ENCODE measurements at regions not wholly inside any gene's neighbourhood (a gene's known extent, or its start where the extent isn't known, plus 50 kb on each side); places are given as distances from the start of the nearest gene placed in this dataset.
"Not testable (repeated sequence)": the region's sequence is repeated elsewhere in the genome, so short reads cannot be mapped to it uniquely, and the experiment has no call there.

DNA sequence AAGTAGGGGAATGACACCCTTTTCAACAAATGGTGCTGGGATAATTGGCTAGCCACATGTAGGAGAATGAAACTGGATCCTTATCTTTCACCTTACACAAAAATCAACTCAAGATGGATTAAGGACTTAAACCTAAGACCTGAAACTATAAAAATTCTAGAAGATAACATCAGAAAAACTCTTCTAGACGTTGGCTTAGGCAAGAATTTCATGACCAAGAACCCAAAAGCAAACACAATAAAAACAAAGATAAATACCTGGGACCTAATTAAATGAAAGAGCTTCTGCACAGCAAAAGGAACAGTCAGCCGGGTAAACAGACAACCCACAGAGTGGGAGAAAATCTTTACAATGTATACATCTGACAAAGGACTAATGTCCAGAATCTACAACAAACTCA is 345.5 kb downstream of the GPD2 start:
- DNase-seq, result not testable (repeated sequence)

GRCh38 chr2:156784020-156784701 is 348.0 kb downstream of the GPD2 start:
- DNase-seq, result no peak

DNA sequence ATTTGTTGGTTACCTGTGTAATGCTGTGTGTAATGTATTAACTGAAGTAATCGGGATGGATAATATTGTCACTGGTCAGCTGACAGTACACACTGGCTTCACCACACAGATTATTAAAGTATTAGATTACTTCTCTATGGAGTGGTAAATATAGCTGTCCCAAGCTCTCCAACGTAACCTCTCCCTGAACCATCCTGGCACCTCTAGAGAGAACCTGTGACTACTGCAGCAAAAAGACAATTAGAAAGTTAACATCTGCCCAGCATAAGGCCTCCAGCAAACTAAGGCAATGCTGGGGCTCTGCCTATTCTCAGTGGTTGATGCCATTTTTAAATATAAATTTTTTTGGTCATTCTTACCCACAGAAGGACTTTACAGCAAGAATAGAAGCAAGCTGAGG is 351.3 kb downstream of the GPD2 start:
- no peak for DNase-seq

DNA sequence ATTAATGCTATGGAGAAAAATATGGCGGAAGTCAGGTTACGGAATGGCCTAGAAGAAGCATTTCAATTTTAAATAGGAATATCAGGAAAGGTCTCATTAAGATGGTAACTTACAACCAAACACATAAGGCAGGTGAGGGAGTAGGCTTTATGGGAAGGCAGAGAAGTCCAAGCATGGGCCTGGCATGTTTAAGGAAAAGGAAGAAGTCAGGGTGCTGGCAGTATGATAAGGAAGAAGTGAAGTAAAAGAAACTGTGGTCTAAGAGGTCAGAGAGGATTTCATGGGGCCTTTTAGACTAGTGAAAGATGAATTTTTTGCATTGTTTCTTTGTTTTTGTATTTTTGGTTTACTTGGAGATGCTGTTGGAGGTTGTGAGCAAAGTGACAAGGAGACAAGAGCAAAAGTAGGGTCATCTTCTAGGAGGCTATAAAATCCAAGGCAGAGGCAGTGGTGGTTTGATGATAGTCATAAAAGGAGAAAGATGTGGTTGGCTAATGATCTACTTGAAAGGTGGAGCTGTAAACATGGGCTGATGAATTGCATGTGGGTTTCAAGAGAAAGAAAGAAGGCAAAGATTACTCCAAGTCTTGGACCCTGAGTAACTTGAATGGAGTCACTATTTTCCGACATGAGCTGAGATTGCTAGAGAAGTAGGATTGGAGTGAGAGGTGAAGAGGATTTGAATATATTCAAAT is 354.3 kb downstream of the GPD2 start:
- DNase-seq, result no peak

GRCh38 chr2:156792242-156792840 is 356.2 kb downstream of the GPD2 start:
- DNase-seq, result no peak

- DNase-seq, result no peak
Observed at GRCh38 chr2:156797832-156798231, 361.7 kb downstream of the GPD2 start.

DNA sequence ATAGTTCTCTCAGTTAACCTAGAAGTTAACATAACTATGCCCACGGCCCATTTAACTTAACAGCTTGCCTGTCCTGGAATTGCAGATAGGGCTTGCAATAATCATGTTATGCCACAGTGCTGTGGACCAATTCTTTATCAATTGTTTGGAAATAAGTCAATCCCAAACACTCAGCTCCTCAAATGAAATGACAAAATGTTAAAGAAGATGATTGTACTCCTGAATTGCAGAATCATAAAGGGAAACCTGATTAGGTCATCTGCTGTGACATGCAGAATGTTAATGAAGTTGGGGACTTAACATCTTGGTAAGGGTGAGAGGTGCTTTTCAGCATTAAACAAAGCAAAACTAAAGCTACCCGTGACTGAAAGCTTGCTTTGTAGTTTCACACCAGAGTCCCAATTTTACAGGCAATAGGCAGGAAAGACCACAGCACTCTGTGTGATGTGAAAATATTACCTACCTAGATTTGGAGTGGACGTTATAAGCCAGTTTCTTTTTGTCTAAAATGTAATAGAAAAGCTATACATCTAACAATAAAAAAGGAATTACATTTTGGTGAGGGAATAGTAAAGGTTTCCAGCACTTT is 364.0 kb downstream of the GPD2 start:
- DNase-seq, result no peak

DNA sequence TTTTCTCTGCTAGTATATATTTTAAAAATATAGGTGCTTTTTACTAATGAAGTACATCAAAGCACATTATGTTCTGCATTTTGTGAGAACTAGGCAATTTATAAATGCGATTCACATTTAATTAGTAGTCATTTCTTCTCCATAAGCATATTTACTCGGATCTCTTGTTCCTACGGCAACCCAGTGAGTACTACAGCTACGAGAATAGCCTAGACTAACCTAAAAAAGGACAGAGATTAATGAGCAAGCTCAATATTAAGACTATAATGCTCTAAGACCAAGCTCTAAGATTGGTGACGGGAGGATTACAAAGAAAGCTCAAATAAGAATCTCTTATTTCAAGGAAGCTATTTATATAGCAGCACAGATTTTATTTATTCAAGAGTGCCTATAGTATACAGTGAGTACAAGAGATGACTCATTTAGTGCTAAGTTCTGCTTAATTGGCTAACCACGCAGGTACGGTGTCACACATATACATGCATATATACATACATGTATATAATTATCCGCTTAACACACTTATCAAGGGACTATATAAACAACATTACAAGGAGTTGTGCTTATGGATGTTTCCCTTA is 364.7 kb downstream of the GPD2 start:
- no peak for DNase-seq

- DNase-seq, result no peak
Observed at GRCh38 chr2:156803243-156803642, 367.1 kb downstream of the GPD2 start.

DNA sequence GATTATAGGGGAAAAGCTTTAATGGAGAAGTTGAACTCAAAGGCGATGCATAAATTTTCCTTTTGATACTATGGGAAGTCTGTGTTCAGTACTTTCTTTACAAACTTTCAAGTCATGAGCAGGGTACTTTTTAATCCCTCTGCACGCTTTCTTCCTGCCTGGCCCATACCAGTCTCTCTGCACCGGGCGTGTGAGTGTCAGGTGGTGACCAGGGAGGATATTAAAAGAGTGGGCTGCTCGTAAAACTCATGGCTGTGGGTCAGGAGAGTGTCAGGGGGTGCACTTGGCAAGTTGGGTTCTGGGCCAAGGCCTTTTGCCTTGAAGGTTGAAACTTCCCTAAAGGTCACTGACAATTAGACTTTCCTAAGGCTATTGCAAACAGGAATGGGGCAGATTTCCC is 367.8 kb downstream of the GPD2 start:
- no peak for DNase-seq

DNA sequence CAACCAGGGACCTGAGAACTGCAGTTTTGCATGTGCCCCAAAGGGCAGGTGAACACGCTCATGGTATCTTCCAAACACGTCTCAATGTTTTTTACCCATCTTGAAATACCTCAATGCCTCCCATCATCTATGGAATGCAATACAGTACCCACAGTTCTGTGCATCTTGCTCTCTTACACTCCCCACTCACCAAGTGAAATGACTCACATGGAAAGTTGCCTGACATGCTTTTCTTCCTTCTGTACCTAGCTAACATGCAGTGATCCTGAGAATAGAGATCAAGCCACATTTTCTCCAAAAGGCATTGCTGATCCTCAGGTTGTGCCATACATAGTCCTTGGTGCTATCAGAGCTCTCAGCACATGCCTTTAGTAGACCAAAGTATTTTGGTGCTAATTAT is 373.9 kb downstream of the GPD2 start:
- no peak for DNase-seq

GRCh38 chr2:156812496-156812895 is 376.3 kb downstream of the GPD2 start:
- no peak for DNase-seq

GRCh38 chr2:156817430-156817829 is 381.3 kb downstream of the GPD2 start:
- DNase-seq, result no peak

DNA sequence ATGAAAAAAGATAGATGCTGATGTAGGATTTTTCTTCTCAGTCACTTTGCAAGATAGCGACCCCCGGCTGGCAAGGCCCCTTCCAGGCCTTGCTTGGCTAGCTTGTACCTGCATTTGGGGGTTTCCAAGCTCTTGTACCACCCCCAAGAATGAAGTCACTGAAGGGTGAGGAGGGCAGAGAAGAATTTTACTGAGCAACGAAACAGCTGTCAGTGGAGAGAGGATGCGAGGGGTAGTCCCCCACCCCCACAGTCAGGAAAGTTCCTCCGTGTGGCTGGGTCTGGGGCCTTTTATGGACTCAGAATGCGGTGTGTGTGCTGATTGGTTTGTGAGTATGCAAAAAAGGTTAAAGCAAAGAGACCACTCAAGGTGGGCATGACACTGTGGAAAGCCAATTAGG is 382.0 kb downstream of the GPD2 start:
- DNase-seq, result no peak

DNA sequence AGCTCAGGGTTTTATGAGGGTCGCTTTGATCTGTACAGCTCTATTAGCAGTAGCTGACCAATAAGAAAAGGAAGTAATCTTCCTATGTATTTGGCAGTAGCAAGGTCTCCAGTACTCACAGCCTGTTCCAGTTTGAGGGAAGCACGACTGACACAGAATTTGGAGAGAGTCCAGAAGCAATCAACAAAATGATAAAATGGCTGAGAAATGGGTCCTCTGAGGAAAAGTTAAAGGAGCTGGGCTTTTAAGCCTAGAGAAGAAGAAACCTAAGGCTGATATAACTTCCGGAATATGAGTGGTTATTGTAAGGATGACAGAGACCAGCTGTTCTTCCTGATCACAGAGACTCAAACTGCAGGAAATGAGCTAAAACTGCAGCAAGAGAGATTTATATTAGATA is 382.8 kb downstream of the GPD2 start:
- peak; percentile 77 for DNase-seq

DNA sequence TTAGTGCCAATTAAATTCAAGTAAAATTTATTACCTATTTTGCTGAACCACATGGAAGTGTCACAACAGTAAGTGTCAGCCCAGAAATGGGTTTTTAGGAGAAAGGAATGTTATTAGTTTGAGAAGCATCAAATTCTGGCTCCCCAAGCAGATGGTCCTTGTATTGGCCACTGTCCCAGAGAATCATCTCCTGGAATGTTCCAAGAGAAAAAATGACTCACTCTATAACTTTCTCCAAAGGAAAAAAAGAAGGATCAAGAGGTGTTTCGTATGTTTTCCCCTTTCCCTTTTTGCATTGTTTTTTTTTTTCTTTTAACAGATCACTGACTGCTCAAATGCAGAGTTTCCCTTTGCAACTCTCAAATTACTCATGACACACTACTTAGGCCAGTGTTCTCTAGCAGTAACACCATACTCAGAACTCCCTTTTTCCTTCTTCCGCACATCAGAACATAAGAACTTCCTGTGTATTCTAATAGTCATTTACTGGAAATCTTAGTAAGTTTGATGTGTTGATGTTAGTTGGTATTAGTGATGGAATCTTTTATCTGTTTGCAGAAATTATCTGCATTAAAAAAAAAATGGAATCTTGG is 390.3 kb downstream of the GPD2 start:
- peak; percentile 78 for DNase-seq

GRCh38 chr2:156834431-156834830 is 398.3 kb downstream of the GPD2 start:
- DNase-seq, result no peak

DNA sequence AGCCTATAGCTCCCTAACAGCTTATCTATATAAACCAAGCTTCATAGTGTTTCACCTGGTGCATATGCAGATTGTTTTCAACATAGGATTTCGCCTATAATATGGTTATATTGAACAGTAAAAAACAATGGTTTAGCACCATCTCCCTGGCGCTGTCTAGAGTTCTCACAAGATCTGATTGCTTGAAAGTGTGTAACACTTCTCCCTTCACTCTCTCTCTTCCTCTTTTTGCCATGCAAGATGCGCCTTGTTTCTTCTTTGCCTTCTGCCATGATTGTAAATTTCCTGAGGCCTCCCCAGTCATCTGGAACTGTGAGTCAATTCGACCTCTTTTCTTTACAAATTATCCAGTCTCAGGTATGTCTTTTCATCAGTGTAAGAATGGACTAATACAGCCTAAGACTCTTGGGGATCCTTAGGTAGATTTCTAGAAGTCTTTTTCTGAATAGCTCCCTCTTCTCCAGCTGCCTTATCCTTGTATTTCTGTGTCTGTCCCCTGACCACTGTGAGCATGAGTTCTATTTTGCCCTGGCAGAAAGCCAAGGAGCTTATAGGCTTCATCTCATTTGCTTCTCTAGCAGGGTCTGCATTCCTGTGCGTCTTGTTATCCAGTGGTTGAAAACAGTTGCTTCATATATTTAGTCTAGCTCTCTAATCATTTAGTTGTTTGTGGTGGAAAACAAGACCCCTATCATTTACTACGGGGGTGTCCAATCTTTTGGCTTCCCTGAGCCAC is 401.6 kb downstream of the GPD2 start:
- no peak for DNase-seq

GRCh38 chr2:156841321-156841720 is 405.1 kb downstream of the GPD2 start:
- no peak for DNase-seq

DNA sequence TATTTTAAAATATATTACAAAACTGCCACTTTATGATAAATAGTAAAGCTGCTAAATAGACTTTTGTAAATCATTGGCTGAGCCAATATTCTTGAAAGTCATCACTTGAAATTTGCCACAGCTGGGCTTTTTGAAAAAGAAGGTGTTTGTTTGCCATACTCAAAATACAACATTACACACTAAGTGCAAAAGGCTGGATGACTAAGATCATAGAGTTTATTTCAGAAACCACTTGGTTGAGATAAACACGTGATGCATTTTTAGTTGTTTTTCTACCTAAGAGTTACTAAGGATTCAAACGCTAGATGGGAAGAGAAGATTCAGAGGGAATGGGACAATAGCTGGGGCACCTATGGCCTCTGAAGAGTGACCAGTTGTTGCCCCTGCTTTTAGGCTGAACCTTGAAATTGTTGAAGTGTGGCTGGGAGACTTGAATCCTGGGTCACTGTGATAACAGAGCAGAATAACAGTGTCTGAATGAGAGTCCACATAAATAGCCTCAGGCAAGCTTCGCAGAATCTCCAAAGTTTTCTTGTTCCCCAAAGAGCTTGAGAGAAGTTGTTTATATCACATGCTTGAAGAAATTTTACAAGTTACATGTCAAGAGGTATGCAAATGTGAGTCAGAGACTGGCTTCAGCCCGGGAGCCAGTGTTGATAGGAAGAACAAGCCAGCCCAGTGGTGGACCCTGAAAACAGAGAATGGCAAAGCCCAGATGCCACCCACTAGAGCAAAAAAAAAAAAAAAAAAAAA is 409.8 kb downstream of the GPD2 start:
- peak; percentile 20 for DNase-seq

DNA sequence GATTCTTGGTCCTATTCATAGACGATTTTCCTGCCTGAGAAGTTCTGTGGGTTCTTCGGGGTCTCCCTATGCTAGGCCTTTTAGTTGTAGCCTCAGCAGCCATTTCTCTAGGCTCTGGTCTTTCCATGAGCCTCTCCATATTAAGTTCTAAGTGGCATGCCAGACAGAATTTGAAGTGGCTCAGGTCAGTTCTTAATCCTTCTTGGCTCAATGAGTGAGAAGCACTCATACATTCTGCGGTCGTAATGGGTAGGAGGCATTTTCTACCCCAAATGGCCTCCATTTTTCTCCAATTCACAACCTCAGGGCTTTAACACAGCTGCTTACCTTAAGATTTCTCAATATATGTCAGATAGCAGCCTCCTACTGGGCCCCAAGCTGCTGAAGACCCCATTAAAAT is 405.3 kb upstream of the GALNT5 start:
- DNase-seq, result no peak

DNA sequence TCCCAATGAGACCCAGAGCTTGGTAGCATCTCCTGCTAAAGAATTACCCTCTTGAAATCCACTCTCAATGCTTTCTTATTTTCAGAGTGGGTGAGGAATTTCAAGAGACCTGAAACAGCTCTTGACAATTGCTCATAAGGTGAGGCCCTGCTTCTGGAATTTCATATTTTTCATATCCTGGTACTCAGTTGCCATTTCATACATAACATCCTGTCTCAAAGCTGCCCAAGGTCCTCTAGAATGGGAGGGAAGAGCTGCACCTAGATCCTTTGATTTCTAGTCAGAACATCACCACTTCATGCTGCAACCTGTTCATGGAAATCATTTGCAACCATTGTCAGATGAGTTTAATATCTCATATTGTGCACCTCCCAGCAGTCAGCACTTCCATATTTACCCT is 404.8 kb upstream of the GALNT5 start:
- no peak for DNase-seq
